GM18873 (cell line): ENCODE measurements at regions not wholly inside any gene's neighbourhood (a gene's known extent, or its start where the extent isn't known, plus 50 kb on each side); places are given as distances from the start of the nearest gene placed in this dataset.

Source experiments
- ATAC-seq: cut with Tn5 transposase; IDR thresholded peaks from one replicate; pipeline ENCODE4 v1.9.1; 2021; ENCODE audit warnings: mild to moderate bottlenecking, moderate library complexity, moderate number of reproducible peaks; ENCODE audit not compliant: unreplicated experiment, low FRiP score

DNA sequence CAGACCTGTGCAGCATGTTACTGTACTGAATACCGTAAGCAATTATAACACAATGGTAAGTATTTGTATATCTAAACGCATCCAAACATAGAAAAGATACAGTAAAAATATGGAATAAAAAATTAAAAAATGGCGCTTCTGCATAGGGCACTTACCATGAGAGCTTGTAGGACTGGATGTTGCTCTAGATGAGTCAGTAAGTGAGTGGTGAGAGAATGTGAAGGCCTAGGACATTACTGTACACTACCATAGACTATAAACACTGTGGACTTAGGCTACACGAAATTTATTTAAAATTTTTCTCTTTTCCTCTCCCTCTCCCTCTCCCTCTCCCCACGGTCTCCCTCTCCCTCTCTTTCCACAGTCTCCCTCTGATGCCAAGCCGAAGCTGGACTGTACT is 194.5 kb upstream of the CDKN3 start:
- ATAC-seq, result no peak

DNA sequence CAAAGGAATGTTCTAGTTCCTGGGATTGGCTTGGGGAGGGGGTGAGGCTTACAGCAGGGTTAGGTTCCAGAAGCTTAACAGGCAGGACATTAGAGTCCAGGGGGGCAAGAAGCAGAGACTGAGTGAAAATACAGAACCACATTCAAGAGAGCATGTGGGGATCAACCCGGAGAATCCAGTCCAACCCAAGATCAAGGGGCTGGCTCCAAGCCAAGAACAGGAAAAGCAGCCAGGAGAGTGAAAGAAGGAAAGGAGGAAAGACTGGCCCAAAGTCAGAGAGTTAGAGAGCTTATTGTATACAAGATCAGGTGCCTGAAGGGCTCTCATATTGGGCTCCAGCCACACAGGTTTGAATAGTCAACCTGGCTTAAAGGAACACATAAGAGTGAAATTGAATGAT is 190.3 kb upstream of the CDKN3 start:
- ATAC-seq, result no peak

DNA sequence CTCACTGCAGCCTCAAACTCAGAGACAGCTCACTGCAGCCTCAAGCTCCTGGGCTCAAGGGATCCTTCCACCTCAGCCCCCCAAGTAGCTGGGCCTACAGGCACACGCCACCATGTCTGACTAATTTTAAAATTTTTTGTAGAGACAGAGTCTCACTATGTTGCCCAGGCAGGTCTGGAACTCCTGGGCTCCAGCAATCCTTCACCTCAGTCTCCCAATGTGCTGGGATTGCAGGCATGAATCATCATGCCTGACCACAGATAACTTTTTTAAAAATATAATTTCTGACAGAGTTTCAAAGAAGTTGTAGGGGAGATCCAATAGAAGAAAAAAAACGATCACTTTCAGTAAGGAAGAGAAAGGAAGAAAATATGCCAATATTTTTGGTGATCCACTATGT is 189.7 kb upstream of the CDKN3 start:
- ATAC-seq, result no peak

DNA sequence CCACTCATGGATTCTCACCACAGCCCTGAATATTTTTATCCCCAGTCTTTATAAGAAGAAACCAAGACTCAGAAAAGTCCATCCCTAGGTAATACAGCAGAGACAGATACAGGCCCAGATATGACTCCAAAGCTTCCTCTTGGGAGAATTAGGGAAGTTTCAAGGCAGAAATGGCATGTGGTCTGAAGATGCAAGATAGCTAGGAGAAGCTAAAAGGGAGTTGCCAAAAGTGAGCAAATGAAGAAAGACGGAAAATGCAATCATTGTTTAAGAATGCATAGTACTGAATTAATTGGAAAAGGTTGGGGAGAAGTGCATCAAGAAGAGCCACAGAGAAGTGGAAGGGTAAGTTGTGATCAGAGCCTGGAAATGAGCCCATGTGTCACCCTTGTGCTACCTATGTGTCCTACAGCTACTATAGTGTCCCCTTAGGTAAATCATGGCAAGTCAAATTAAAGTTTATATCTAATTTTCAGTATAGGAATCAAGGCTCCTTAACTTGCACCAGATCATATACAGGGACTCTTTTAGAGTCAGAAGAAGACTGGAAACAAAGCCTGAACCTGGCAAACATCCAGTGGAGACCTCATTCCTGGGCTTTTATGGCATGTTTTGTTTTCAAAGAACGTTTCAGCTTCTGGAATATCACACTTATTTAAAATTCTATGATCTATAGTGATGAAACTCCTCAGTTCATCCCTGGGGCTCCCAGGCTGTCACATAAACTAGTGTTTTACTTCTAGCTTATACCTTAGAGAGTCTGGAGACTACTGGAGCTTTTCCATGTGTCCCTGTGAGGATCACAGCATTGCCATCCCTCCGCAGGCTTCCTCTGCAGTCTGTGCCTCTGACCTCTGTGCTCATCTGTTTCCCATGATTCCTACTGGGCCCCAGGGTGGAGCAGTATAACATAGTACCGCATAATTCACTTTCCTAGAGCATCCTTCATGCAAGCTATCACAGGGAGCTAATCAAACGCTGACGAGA is 189.0 kb upstream of the CDKN3 start:
- ATAC-seq, result no peak

DNA sequence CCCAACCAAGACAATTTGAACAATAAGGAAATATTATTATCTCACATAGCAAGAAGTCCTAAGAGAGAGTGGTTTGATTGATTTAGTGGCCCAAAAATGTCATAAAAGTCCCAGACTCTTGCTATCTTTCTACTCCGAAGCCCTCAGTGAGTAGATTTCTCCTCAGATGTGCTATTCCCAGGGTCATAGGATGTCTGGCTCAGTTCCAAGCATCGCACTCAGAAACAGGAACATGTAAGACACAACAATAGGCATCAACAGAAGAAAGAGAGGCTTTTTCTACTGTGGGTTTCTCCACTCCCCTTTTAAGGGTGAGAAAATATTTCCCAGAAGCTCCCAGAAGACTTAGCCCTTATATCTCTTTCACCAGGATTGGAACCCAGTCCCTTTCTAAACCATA is 188.1 kb upstream of the CDKN3 start:
- no peak for ATAC-seq

DNA sequence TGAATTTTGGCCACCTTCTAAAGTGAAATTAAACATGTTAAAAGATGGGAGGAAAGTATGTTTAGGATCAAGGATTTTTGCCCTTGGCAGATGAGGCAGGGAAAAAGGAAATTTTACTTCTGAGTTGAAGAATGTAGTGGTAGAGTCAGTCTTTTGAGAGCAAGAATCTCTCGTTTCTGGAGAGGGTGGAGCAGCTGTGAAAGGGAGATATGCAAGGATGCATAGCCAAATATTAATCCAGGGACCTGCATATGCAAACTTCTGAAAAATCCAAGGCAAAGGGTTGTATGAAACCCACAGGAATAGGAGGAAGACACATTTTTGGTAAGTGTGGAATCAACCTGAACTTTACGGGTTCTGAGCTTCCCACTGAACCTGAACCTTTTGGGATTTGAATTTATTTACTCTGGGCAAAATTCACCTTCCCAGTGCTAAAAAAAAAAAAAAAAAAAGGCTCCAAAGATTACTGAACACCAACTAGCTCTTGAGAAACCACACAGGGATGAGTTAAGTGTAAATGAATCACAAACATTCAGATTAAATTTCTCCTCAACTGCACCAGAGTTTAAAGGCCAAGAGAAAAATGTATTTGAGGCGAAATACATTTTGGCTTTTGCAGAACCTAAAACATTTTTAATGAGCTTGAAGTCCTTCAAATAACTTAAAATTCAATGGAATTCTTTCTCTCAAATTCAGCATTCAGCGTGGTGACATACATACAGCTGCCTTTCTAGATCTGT is 187.1 kb upstream of the CDKN3 start:
- no peak for ATAC-seq

DNA sequence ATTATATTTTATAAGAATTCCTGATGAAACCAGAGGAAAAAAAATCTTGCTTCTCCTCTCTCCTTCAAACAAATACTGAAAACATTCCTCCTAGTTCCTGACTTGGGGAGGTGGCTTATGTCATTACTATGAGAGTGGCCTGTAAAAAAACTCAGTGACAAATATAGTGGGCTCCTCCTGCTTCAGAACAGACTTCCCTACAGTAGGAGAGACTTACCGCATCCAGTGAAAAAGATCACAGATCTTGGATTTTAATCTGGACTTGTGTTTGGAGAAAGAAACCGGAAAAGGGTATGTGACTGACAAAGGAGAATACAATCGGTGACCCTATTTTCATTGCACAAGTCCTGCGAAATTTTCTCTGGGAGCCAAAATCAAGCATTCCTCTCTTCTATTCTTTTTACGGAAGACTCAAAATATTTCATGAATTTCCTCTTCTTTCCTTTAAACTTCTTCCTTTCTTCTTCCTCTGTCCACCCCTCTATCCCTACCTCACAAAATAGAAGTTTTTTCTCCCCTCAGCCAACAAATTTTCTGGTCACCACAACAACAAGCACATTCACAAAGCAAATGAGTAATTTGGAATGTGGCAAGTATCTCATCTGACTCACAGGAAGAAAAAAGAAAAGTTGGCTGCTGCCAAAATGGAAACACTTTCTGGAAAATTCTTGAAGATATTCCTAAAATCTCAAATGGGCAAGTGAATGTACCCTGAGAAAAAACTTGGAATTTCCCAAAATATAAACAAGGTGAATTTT is 185.1 kb upstream of the CDKN3 start:
- no peak for ATAC-seq

DNA sequence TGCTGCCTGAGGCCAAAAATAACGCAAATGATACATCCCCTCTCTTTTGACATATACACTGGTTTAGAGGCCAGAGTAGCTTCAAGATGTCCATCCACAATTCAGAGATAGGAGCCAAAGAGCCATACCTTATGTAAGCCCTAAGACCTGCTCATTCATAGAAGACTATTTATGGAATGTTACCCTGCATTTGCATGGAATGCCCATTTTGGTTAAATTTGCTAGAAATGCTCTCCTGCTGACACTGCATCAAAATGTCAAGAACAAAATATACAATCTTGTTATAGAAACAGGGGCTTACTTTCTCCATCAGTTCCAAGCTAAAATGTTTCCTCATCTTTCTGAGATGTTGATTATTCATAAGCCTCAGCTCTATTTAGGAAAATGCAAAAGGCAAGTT is 183.3 kb upstream of the CDKN3 start:
- ATAC-seq, result no peak

DNA sequence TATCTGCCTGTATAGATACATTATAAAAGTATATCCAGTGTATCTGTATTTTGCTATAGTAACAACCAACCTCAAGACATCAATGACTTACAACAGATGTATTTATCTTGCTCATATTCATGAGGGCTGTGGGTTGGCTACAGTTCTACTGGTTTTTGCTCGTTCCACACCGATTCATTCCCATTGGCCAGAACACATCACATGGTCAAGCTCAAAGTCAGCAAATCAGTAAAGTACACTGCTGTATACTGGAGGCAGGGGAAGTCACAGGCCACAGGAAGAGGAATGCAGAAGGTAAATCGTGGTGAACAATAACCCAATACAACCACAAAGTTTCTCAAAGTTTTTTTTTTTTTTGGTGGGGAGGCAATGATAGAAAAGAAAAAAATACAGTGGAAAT is 180.0 kb upstream of the CDKN3 start:
- ATAC-seq, result no peak

DNA sequence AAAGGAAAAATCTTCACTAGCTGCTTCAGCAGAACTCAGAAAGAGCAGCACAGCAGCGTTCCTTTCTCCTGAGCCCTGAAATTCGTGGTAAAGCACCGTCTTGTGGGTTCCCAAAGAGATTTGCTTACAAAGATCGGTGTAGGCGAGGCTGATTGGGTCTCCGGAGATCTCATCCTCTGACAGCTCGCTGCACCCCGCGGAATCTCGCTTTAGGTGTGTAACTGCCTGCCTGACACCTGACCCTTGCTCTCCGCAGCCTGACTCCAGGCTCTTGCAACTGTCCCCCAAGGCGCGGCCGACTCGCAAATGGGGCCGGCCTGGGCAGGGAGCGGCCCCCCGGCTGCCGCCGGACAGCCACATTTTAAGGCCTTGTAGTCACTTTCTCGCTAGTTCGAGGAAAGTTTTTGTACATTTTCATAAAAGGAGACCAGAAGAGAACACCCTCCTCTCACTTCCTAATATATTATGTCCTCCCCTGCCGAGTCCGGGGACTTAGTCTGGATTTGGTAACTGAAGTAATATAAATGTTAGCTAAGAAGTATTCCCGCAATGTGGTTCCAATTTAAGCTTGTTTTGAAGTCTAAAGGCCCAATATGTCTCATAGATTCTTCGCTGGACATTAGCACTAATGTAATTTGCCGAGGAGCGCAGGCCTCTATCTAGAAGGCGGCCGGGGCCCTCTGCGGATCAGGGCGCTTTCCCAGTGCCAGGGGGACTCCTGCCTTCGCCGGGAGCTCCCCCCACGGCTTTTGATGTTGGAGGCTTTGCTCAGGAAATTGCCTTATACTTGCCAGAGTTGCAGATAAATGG is 177.3 kb upstream of the CDKN3 start:
- ATAC-seq, result no peak

DNA sequence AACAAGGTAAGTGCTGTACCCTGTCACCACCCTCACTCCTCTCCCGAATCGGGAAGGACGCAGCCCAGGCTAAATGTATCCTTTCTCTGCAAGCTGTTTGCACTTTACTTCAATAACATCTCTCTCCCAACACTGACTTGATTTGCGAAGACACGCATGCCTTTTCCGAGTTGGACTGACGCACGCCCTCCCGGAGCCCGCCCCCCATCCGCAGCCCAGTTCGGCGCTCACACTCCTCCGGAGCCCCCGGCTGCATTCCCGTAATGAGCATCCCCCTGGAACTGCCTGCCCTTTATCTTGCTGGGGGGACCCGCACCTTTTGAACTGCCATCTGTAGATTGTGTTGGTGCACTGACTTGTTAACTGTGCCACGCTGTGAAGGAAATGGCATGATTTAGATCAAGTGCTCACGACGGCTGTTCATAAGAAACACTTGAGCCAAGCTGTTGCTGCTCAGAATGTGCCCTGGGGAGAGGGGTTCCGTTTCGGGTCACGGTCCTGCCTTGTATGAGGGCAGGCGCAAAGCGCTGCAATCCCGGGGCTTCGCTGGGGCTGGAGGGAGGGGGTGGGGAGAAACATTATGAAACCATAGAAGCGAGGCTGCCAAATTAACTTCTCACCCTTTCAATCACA is 176.6 kb upstream of the CDKN3 start:
- no peak for ATAC-seq

DNA sequence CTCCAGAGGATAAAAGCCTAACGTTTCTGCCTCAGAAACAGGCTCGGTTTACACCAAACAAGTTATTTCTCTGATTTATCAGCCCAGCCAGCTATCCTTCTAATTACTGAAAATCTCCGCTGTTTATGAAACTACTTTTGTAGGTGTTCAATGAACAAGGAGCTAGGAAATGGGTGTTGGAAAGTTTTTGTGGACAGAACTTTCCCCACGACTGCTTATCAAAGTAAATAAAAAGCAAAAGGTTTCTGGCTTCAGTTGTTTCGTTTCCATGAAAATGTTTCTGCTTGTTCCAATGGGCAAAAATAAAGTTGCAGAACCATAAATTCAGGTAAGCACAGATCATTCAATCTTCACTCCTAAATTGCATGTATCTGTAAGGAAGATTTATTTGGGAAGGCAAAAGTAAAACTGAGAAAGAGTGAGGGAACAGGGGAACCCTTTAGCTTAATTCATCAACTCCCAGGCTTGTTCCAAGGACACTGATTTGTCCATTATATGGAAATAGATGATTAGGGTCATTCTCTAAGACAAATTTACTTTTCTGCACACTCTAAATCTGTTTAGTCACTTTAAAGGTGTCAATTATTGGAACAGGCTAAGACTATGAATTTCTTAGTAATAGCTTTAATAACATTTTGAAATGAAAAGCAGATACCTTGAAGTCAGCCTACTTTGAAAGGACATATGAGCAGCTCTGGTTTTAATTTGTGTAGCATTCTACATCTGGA is 175.9 kb upstream of the CDKN3 start:
- ATAC-seq, result no peak

DNA sequence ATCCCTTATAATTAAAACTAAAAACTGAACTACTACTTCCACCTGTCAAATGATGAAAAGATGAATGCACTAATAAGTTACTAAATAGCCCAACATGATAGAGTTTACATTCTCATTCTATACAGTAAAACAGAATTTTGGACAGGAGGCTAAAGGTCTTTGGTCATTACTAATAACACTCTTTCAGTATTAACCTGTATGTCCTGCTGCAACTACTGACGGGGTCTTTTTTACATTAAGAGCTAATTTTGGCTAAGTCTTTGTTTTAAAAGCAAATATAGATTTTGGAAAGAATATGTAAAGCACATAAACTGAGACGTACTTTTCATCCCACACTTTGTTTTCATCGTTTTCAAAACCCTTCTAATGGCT is 175.4 kb upstream of the CDKN3 start:
- ATAC-seq, result no peak

DNA sequence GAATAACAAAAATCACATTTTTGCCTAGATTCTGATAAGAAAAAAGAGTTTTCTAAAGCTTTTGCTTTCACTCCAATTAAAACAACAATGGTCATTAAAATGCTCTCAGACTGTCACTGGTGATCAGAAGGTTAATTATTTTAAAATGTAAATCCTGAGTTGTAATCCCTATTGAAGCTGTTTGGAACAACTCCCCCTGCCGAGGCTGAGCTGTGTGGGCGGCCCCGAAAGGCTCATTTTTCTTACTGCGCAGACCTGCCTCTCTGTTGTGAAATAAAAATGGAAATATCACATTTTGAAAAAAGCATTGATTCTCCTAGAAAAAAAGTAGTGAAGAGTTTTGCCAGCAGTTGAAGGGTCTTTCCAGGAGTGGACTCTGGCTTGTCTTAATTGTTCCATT is 174.8 kb upstream of the CDKN3 start:
- no peak for ATAC-seq

DNA sequence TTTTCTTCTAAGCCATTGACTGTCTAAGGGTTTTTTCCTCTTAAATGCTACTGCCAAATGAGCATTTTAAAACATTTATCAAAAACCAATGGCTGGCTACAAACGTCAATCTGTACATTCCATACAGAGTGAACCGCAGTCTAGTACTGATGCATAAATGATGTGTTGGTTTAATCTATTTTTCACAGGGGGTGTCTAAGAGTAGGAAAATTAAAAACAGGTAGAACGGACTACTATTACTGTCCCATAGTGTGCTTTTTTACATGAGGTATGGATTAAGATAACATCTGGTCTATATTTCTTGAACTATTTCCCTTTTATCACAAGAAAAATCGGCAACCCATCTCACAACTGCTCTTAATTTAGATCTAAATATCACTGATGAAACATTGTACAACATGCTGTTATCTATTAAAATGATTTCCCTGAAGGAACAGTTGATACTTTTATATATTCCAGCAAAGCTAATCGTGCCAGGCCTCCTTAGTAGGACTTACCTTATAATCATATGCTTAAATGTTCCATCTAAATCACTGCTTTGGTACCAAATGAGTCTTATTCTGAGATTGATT is 172.9 kb upstream of the CDKN3 start:
- no peak for ATAC-seq

DNA sequence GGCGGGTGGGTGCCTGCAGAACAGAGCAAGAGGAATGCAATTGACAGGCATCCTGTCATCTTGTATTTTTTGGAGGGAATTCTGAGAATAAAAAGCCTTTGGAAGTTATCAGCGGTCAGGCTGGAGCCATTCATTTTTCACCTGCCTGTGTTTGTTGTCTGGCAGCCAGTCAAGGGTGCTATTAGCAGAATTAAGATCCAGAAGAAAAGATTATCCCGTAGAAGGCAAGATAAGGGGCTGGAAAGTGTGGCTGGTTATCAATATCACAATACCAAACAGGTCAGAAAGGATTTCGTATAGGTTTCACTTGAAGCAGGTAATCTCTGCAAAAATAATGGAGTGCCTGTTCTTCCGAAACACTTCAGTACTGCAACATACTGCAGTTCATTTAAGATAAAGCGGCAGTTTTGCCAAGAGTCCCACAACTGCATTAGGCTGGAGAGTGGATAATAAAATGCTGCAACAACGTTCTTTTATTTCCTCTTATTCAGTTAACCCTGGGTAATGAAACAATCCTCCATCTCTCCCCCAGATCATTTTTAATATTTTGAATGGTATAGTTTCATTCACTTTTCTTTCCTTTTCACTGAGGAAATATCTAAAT is 171.2 kb upstream of the CDKN3 start:
- ATAC-seq, result no peak

DNA sequence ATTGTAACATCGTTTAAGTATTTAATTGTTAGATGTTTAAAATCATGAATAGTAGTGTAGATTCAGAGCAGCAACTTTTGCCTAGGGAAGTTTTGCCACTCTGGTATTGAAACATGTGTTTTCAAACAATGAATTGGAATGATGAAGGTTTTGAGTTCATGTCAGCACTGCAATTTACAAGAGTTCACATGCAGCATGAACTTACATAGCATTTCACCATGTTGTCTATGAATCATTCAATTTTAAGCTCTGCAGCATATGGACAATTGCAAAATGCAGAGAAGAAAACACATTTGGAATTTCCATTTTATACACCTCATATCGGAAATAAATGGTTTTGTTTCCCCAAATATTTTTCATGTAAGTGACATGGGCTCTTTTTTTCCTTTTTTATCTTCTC is 170.7 kb upstream of the CDKN3 start:
- no peak for ATAC-seq

DNA sequence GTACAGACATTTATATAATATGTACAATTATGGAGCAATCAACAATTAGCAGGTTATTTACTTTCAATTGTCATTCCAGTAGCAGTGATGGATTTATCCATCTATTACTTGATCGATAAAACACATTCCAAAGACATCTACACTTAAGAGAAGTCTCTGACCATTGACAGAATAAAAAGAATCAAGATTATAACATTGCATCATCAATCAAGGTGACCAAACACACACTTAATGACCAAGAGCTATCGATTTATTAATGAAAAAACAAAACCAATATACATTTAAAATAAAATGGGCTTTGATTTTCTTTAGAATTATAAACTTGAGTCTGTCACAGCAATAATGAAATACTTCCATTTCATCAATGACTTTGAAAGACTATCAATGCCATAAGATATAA is 170.2 kb upstream of the CDKN3 start:
- ATAC-seq, result no peak
